ENCODE measurements at regions not wholly inside any gene's neighbourhood (a gene's known extent, or its start where the extent isn't known, plus 50 kb on each side); places are given as distances from the start of the nearest gene placed in this dataset.
"Not testable (repeated sequence)": the region's sequence is repeated elsewhere in the genome, so short reads cannot be mapped to it uniquely, and the experiment has no call there.

DNA sequence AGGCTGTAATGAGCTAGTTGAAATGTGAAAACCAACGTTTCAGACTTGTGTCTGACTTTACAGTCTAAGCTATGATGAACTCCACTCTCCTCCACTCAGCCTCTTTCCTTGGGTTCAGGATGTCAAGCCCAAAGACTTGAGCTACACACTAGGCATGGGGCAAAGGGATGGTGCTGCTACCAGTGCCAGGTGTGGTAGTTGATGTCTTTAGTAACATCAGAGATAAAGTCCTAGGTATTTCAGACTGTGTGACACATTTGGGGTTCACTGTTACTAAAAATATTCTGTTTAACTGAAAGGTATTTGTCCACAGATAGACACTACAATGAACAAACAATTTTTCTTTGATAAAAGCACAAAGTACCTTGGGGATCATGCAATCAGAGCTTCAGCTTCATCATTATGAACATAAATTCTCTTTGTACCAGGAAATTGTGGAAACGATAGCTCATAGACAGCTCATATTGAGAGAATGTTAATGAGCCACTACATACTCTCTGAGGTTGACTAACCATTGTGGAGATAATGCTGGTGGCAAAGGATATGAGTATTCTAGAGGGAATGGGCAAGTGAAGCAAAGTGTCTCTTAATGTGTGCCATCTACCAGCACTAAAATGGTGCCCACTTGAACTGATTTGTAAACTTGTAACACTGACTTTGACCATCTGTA lies 253.7 kb upstream of the THUMPD2 start:
- H3K4me1 ChIP-seq: no peaks in the 10 kb centered on the region
- no peaks in the 10 kb centered on the region for H3K27me3 ChIP-seq
- WGBS, 2 donors: 65 to 72% methylated on average over 2 of the region's 2 CpGs
- H3K4me3 ChIP-seq: no peak overlapping the region
- no peak for DNase-seq (ENCODE audit: low spot score in 2 of 2)
- H3K9me3 ChIP-seq: peaks cover 0 to 14% (median 0%) of the 10 kb centered on the region in 4 donors
- H3K36me3 ChIP-seq: no peaks in the 10 kb centered on the region
- H3K27ac ChIP-seq: no peak overlapping the region
- TF ChIP-seq POLR2A (IDR thresholded peaks at IDR 0.05) (no peak), EP300 (IDR thresholded peaks at IDR 0.05) (no peak)
- TF ChIP-seq, protein P1, sequence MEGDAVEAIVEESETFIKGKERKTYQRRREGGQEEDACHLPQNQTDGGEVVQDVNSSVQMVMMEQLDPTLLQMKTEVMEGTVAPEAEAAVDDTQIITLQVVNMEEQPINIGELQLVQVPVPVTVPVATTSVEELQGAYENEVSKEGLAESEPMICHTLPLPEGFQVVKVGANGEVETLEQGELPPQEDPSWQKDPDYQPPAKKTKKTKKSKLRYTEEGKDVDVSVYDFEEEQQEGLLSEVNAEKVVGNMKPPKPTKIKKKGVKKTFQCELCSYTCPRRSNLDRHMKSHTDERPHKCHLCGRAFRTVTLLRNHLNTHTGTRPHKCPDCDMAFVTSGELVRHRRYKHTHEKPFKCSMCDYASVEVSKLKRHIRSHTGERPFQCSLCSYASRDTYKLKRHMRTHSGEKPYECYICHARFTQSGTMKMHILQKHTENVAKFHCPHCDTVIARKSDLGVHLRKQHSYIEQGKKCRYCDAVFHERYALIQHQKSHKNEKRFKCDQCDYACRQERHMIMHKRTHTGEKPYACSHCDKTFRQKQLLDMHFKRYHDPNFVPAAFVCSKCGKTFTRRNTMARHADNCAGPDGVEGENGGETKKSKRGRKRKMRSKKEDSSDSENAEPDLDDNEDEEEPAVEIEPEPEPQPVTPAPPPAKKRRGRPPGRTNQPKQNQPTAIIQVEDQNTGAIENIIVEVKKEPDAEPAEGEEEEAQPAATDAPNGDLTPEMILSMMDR (IDR thresholded peaks at IDR 0.05): no peak

DNA sequence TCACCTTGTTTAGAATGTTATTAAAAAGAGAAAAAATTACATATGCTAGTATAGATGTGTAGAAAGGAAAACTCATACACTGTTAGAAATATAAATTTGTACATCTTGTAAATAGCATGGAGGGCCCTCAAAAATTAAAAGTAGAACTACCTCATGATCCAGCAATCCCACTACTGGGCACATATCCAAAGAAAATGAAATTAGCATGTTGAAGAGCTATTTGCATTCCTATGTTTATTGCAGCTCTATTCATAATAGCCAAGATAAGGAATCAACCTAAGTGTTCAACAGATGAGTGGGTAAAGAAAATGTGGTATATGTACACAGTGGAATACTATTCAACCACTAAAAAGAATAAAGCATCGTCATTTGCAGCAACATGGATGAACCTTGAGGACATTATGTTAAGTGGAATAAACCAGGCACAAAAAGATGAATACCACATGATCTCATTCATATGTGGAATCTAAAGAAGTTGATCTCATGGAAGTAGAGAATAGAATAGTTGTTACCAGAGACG lies 251.5 kb upstream of the THUMPD2 start:
- H3K36me3 ChIP-seq: no peaks in the 10 kb centered on the region
- DNase-seq (ENCODE audit: low spot score in 2 of 2): no peak
- 71 to 92% methylated on average over 2 of the region's 2 CpGs for WGBS, 2 donors
- H3K4me3 ChIP-seq: no peak overlapping the region
- H3K4me1 ChIP-seq: no peaks in the 10 kb centered on the region
- no peak for TF ChIP-seq EP300 (IDR thresholded peaks at IDR 0.05)
- no peak for TF ChIP-seq POLR2A (IDR thresholded peaks at IDR 0.05)
- TF ChIP-seq, protein P1 (IDR thresholded peaks at IDR 0.05): no peak
- peaks cover 0 to 14% (median 0%) of the 10 kb centered on the region in 4 donors for H3K9me3 ChIP-seq
- no peaks in the 10 kb centered on the region for H3K27me3 ChIP-seq
- no peak overlapping the region for H3K27ac ChIP-seq

DNA sequence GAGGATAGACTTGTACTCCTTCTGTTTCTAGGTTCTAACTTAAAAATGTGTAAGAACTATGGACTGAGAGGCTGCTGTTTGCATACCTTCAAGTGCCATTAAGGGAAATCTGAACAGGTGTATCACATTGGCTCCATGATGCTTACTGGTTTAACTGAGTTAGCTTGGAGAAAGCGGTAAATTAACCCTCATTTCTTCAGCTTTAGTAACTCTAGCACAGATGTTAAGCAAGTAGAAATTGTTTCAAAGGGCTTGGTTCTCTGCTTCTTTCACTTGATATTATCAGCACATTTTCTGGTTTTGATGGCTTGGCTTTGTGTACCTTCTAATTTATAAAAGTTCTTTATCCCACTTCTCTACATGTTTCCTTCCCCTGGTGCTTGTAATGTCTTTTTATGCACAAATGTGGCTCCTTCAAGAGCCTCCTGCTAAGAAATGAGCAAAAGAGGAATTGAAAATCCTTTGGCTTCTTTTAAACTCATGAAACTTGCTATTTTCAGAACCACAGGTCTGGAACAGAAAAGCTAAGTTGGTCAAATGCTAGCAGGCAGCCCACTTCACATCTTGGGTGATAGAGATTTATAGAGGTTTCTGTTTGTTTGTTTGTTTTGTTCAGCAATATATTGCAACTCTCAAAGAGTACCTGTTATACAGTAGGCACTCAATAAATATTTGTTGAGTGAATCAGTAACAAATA lies 249.9 kb upstream of the THUMPD2 start:
- WGBS, 2 donors: 94 to 96% methylated on average over 1 of the region's 1 CpG
- no peaks in the 10 kb centered on the region for H3K27me3 ChIP-seq
- no peak for DNase-seq (ENCODE audit: low spot score in 2 of 2)
- no peak overlapping the region for H3K27ac ChIP-seq
- H3K4me1 ChIP-seq: no peaks in the 10 kb centered on the region
- TF ChIP-seq, protein P1 (IDR thresholded peaks at IDR 0.05): no peak
- TF ChIP-seq POLR2A (IDR thresholded peaks at IDR 0.05) (no peak), EP300 (IDR thresholded peaks at IDR 0.05) (no peak)
- no peak overlapping the region for H3K4me3 ChIP-seq
- H3K9me3 ChIP-seq: peaks cover 0 to 6% (median 0%) of the 10 kb centered on the region in 4 donors
- no peaks in the 10 kb centered on the region for H3K36me3 ChIP-seq

DNA sequence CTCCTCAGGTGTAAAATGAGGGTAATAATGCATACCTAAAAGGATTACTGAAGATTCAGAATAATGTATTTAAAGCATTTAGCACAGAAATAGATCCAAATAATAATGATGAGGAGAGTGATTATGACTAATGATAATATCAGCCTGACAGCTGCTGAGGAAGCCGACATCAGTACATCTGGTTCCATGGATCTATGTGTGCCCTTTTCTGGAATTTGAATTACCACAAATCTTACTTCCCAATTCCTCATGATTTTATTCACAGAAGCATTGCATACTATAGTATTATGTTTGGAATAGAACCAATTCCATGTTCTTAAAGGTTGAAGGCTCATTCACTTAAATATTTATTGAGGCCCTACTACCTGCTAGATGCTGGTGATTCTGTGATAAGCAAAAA lies 248.9 kb upstream of the THUMPD2 start:
- TF ChIP-seq POLR2A (IDR thresholded peaks at IDR 0.05) (no peak), EP300 (IDR thresholded peaks at IDR 0.05) (no peak)
- TF ChIP-seq, protein P1 (IDR thresholded peaks at IDR 0.05): no peak
- DNase-seq (ENCODE audit: low spot score in 2 of 2): no peak
- peaks cover 0 to 4% (median 0%) of the 10 kb centered on the region in 4 donors for H3K9me3 ChIP-seq
- H3K4me1 ChIP-seq: no peaks in the 10 kb centered on the region
- 83% methylated on average over 1 of the region's 1 CpG for WGBS, 2 donors
- no peaks in the 10 kb centered on the region for H3K27me3 ChIP-seq
- no peak overlapping the region for H3K4me3 ChIP-seq
- no peak overlapping the region for H3K27ac ChIP-seq
- H3K36me3 ChIP-seq: no peaks in the 10 kb centered on the region

DNA sequence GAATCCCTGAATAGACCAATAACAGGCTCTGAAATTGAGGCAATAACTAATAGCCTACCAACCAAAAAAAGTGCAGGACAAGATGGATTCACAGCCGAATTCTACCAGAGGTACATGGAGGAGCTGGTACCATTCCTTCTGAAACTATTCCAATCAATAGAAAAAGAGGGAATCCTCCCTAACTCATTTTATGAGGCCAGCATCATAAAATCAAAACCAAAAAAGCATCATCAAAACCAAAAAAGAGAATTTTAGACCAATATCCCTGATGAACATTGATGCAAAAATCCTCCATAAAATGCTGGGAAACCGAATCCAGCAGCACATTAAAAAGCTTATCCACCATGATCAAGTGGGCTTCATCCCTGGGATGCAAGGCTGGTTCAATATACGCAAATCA lies 246.2 kb upstream of the THUMPD2 start:
- not testable (repeated sequence) for H3K27me3 ChIP-seq; H3K4me3 ChIP-seq; H3K4me1 ChIP-seq; H3K27ac ChIP-seq; H3K36me3 ChIP-seq; DNase-seq (ENCODE audit: low spot score in 2 of 2)
- 72 to 82% methylated on average over 3 of the region's 3 CpGs for WGBS, 2 donors
- peaks cover 0 to 19% (median 0%) of the 10 kb centered on the region in 4 donors for H3K9me3 ChIP-seq
